Body of pancreas (tissue), 4 donors: ENCODE measurements at regions not wholly inside any gene's neighbourhood (a gene's known extent, or its start where the extent isn't known, plus 50 kb on each side); places are given as distances from the start of the nearest gene placed in this dataset.
"Not testable (repeated sequence)": the region's sequence is repeated elsewhere in the genome, so short reads cannot be mapped to it uniquely, and the experiment has no call there.

ENCODE experiments used
- CTCF ChIP-seq, 7 experiments: fragments of 450-650 bp in 4 of 7; fragments of 200-600 bp in 3 of 7; sonication (generic) in 3 of 7; IDR thresholded peaks; one replicate each; pipeline ENCODE4 v1.5.1; 2016 to 2019; ENCODE audit warnings: antibody characterized with exemption in 7 of 7
- POLR2A ChIP-seq, 3 donors: fragments of 450-650 bp; IDR thresholded peaks; one replicate each; pipeline ENCODE4 v1.6.1; 2016; ENCODE audit warnings: antibody characterized with exemption in 3 of 3, mild to moderate bottlenecking in 2 of 3

- TF ChIP-seq CTCF, POLR2A (IDR thresholded peaks at IDR 0.05): not testable (repeated sequence)
Observed at GRCh38 chr1:19551837-19552236, 66.5 kb upstream of the CAPZB start.
